ENCODE measurements at regions not wholly inside any gene's neighbourhood (a gene's known extent, or its start where the extent isn't known, plus 50 kb on each side); places are given as distances from the start of the nearest gene placed in this dataset.

GRCh38 chr1:234956821-234957329 is 171.8 kb downstream of the TOMM20 start (continued):
- TF ChIP-seq DZIP1 (CRISPR knock-in tag; IDR thresholded peaks at IDR 0.05), result no peak
- TF ChIP-seq ZBTB7A (CRISPR knock-in tag; IDR thresholded peaks at IDR 0.05), result no peak
- no peak for TF ChIP-seq MED1 (CRISPR knock-in tag; IDR thresholded peaks at IDR 0.05)
- TF ChIP-seq POLR2A (IDR thresholded peaks at IDR 0.05; ENCODE audit: insufficient read depth in 1 of 2, low read depth in 2 of 2, low read length in 2 of 2), result peak in 1 of 2 experiments; percentile 28; a peak in 1 of 4 replicates
- no peak for TF ChIP-seq ZNF83 (CRISPR knock-in tag; IDR thresholded peaks at IDR 0.05; ENCODE audit: borderline replicate concordance)
- no peak for TF ChIP-seq DNMT1 (CRISPR knock-in tag; IDR thresholded peaks at IDR 0.05)
- no peak for TF ChIP-seq ZNF605 (CRISPR knock-in tag; IDR thresholded peaks at IDR 0.05)
- no peak for TF ChIP-seq ZUFSP (CRISPR knock-in tag; IDR thresholded peaks at IDR 0.05; ENCODE audit: borderline replicate concordance)
- no peak for TF ChIP-seq ZNF710 (CRISPR knock-in tag; IDR thresholded peaks at IDR 0.05; ENCODE audit: borderline replicate concordance)
- TF ChIP-seq ZBTB42 (CRISPR knock-in tag; IDR thresholded peaks at IDR 0.05), result no peak
- TF ChIP-seq SP5 (CRISPR knock-in tag; IDR thresholded peaks at IDR 0.05; ENCODE audit: borderline replicate concordance, low read depth), result no peak
- TF ChIP-seq SMARCE1 (IDR thresholded peaks at IDR 0.05; ENCODE audit: borderline replicate concordance), result no peak
- TF ChIP-seq, protein P1, sequence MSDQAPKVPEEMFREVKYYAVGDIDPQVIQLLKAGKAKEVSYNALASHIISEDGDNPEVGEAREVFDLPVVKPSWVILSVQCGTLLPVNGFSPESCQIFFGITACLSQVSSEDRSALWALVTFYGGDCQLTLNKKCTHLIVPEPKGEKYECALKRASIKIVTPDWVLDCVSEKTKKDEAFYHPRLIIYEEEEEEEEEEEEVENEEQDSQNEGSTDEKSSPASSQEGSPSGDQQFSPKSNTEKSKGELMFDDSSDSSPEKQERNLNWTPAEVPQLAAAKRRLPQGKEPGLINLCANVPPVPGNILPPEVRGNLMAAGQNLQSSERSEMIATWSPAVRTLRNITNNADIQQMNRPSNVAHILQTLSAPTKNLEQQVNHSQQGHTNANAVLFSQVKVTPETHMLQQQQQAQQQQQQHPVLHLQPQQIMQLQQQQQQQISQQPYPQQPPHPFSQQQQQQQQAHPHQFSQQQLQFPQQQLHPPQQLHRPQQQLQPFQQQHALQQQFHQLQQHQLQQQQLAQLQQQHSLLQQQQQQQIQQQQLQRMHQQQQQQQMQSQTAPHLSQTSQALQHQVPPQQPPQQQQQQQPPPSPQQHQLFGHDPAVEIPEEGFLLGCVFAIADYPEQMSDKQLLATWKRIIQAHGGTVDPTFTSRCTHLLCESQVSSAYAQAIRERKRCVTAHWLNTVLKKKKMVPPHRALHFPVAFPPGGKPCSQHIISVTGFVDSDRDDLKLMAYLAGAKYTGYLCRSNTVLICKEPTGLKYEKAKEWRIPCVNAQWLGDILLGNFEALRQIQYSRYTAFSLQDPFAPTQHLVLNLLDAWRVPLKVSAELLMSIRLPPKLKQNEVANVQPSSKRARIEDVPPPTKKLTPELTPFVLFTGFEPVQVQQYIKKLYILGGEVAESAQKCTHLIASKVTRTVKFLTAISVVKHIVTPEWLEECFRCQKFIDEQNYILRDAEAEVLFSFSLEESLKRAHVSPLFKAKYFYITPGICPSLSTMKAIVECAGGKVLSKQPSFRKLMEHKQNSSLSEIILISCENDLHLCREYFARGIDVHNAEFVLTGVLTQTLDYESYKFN (CRISPR knock-in tag; conservative IDR thresholded peaks at IDR 0.05), result no peak
- peak; percentile 37; the same call in 1 of the 2 replicates for TF ChIP-seq ZNF598 (CRISPR knock-in tag; IDR thresholded peaks at IDR 0.05; ENCODE audit: borderline replicate concordance)
- no peak for TF ChIP-seq ZNF460 (CRISPR knock-in tag; IDR thresholded peaks at IDR 0.05; ENCODE audit: borderline replicate concordance)
- TF ChIP-seq ZNF546 (CRISPR knock-in tag; conservative IDR thresholded peaks at IDR 0.05), result no peak
